Muscle layer of duodenum (tissue), 2 donors: ENCODE measurements at regions not wholly inside any gene's neighbourhood (a gene's known extent, or its start where the extent isn't known, plus 50 kb on each side); places are given as distances from the start of the nearest gene placed in this dataset.

ENCODE experiments used
- H3K27ac ChIP-seq: one replicate; pipeline ENCODE4 v1.7.0; 2013; ENCODE audit warnings: mild to moderate bottlenecking, low read length
- H3K27me3 ChIP-seq: one replicate; pipeline ENCODE4 v1.7.0; 2013; ENCODE audit warnings: low read depth, mild to moderate bottlenecking, control low read depth, low read length
- H3K36me3 ChIP-seq, 2 donors: one replicate each; pipeline ENCODE4 v1.7.0; 2013; ENCODE audit warnings: low read length in 2 of 2, control low read depth in 1 of 2, mild to moderate bottlenecking in 1 of 2; ENCODE audit not compliant: insufficient read depth in 2 of 2, control insufficient read depth in 1 of 2
- H3K4me1 ChIP-seq, 2 donors: one replicate each; pipeline ENCODE4 v1.7.0; 2013; ENCODE audit warnings: low read length in 2 of 2, mild to moderate bottlenecking in 2 of 2, control low read depth in 1 of 2, moderate library complexity in 1 of 2; ENCODE audit not compliant: insufficient read depth in 2 of 2, control insufficient read depth in 1 of 2
- H3K4me3 ChIP-seq, 2 donors: one replicate each; pipeline ENCODE4 v1.7.0; 2013; ENCODE audit warnings: low read length in 2 of 2, low read depth in 1 of 2, mild to moderate bottlenecking in 1 of 2
- H3K9me3 ChIP-seq, 2 donors: one replicate each; pipeline ENCODE4 v1.7.0; 2013; ENCODE audit warnings: low read length in 2 of 2, control low read depth in 1 of 2, mild to moderate bottlenecking in 1 of 2; ENCODE audit not compliant: control insufficient read depth in 1 of 2
- donor health status: healthy.

- Histone ChIP-seq H3K9me3 (no peaks in the 10 kb centered on the region), H3K36me3 (no peaks in the 10 kb centered on the region), H3K27ac (no peak overlapping the region), H3K27me3 (no peaks in the 10 kb centered on the region), H3K4me1 (no peaks in the 10 kb centered on the region), H3K4me3 (no peak overlapping the region)
These were observed 117.5 kb upstream of the PPP2R3A start for GRCh38 chr3:135848051-135848450.

DNA sequence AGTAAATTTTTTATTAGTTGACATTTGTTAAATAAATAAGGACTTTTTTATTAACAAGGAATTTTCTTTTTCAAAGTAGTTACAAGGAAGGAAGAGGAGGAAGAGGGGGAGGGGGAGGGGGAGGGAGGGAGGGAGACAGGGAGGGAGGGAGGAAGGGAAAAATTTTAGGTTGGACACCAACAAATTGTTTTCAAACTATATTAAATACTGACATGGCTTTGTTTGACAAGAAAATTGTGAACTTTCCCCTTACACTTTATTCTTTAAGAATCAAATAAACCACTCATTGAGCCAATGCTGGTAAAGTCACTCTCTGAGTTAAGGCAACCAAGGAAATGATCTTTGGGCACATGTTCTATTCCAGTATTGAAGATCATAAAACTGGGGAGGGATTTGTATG lies 115.7 kb upstream of the PPP2R3A start:
- Histone ChIP-seq H3K4me1 (no peaks in the 10 kb centered on the region), H3K9me3 (no peaks in the 10 kb centered on the region), H3K4me3 (no peak overlapping the region), H3K27me3 (no peaks in the 10 kb centered on the region), H3K27ac (no peak overlapping the region), H3K36me3 (no peaks in the 10 kb centered on the region)

- H3K36me3 ChIP-seq = no peaks in the 10 kb centered on the region
- H3K27me3 ChIP-seq = no peaks in the 10 kb centered on the region
- H3K4me3 ChIP-seq = no peak overlapping the region
- H3K4me1 ChIP-seq = no peaks in the 10 kb centered on the region
- no peak overlapping the region for H3K27ac ChIP-seq
- no peaks in the 10 kb centered on the region for H3K9me3 ChIP-seq
These were observed 114.1 kb upstream of the PPP2R3A start for GRCh38 chr3:135851201-135852081.

DNA sequence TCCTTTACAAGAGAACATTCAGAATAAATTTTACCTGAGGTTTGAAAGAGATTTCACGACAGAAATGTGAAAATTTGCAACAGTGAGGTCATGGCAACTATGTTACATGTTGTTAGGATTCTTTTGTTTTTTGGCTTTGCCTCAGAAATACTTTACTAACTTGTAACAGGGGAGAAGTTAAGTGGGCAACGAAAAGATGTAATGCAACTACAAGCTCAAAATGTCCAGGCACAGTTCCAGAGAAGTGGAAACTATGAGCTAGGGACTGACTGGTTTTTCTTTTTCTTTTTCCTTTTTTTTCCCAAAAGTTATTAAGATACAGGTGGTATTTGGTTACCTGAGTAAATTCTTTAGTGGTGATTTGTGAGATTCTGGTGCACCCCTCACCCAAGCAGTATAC lies 111.5 kb upstream of the PPP2R3A start:
- no peak overlapping the region for H3K4me3 ChIP-seq

GRCh38 chr3:135860761-135861160 lies 104.8 kb upstream of the PPP2R3A start:
- H3K9me3 ChIP-seq = no peaks in the 10 kb centered on the region
- H3K4me1 ChIP-seq = no peaks in the 10 kb centered on the region
- H3K27me3 ChIP-seq = no peaks in the 10 kb centered on the region
- H3K27ac ChIP-seq = no peak overlapping the region
- no peak overlapping the region for H3K4me3 ChIP-seq
- no peaks in the 10 kb centered on the region for H3K36me3 ChIP-seq

More for the DNA sequence above, 111.5 kb upstream of the PPP2R3A start:
- no peak overlapping the region for H3K27ac ChIP-seq
- no peaks in the 10 kb centered on the region for H3K9me3 ChIP-seq
- no peaks in the 10 kb centered on the region for H3K36me3 ChIP-seq
- H3K4me1 ChIP-seq = no peaks in the 10 kb centered on the region
- no peaks in the 10 kb centered on the region for H3K27me3 ChIP-seq

GRCh38 chr3:135862361-135862760 lies 103.2 kb upstream of the PPP2R3A start:
- Histone ChIP-seq H3K27me3 (no peaks in the 10 kb centered on the region), H3K4me3 (no peak overlapping the region), H3K36me3 (no peaks in the 10 kb centered on the region), H3K9me3 (no peaks in the 10 kb centered on the region), H3K4me1 (no peaks in the 10 kb centered on the region), H3K27ac (no peak overlapping the region)

DNA sequence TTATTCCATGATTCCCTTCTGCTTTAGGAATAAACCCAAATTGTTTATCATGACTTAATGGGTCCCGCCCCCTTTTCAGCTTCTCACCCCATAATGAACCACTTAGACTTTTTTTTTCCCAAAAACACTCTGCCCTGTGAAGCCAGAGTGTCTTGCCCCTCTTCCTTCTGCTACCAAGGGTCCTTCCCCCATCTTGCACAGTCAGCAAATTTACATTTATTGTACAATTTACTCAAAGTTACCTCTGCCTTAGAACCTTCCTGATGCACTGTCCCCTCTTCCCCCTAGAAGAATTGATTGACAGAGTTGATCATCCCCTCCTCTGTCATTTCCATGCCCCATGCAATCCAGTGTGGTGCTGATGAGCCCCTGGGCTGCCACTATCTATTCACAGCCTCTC lies 101.5 kb upstream of the PPP2R3A start:
- Histone ChIP-seq H3K4me1 (no peaks in the 10 kb centered on the region), H3K36me3 (no peaks in the 10 kb centered on the region), H3K27me3 (no peaks in the 10 kb centered on the region)

DNA sequence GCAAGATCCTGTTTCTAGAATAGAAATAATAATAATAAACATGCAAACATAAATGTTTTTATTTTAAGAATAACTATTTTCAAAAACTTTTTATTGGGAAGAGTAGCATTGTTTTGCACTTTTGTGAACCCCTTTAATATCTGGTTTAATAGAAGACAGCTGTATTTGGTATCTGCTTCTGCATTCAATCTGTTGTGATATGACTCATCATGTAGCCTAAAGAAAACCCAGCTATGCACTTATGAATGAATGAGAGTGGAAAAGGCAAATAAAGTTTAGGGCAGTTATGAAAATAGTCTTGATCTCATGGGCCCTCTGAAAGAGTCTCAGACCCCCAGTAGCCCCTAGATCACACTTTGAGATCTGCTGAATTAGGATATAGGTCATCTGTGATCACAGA lies 100.4 kb upstream of the PPP2R3A start:
- no peak overlapping the region for H3K4me3 ChIP-seq
- H3K27ac ChIP-seq = no peak overlapping the region
- no peaks in the 10 kb centered on the region for H3K36me3 ChIP-seq
- H3K27me3 ChIP-seq = no peaks in the 10 kb centered on the region
- no peaks in the 10 kb centered on the region for H3K4me1 ChIP-seq
- no peaks in the 10 kb centered on the region for H3K9me3 ChIP-seq

More for the DNA sequence above, 101.5 kb upstream of the PPP2R3A start:
- no peak overlapping the region for H3K27ac ChIP-seq
- H3K4me3 ChIP-seq = no peak overlapping the region
- no peaks in the 10 kb centered on the region for H3K9me3 ChIP-seq

GRCh38 chr3:135865553-135865952 lies 100.0 kb upstream of the PPP2R3A start:
- Histone ChIP-seq H3K9me3 (no peaks in the 10 kb centered on the region), H3K27me3 (no peaks in the 10 kb centered on the region), H3K27ac (no peak overlapping the region), H3K36me3 (no peaks in the 10 kb centered on the region), H3K4me3 (no peak overlapping the region), H3K4me1 (no peaks in the 10 kb centered on the region)

- Histone ChIP-seq H3K4me3 (no peak overlapping the region), H3K4me1 (no peaks in the 10 kb centered on the region), H3K27ac (no peak overlapping the region), H3K27me3 (no peaks in the 10 kb centered on the region), H3K36me3 (no peaks in the 10 kb centered on the region), H3K9me3 (peaks cover 0 to under 1% of the 10 kb centered on the region in 2 donors)
These were observed 97.6 kb upstream of the PPP2R3A start for GRCh38 chr3:135867911-135868310.

DNA sequence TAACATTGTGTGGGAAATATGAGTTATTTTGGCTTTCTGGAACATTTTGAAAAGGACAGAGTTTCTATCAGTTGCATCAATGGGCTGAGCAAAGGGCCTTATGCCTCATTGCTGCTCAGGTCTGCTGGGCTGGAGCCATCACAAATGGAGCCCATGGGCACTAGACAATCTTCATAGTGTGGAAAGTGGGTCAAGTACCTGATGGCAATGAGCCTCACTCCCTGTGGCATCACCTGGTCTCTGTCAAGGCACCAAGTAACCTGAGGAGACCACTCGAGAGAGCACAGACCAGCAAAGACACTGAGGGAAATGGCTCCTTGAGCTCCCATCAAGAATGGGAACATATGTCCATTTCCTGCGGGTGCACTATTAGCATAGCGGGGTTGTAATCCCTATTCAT lies 96.7 kb upstream of the PPP2R3A start:
- Histone ChIP-seq H3K4me1 (no peaks in the 10 kb centered on the region), H3K4me3 (no peak overlapping the region), H3K36me3 (no peaks in the 10 kb centered on the region), H3K27ac (no peak overlapping the region), H3K9me3 (peaks cover 0 to 9% of the 10 kb centered on the region in 2 donors), H3K27me3 (no peaks in the 10 kb centered on the region)
